Activated CD8-positive, alpha-beta T cell treated with anti-CD3 and anti-CD28 coated beads for 36 hours (primary cell): ENCODE measurements at regions not wholly inside any gene's neighbourhood (a gene's known extent, or its start where the extent isn't known, plus 50 kb on each side); places are given as distances from the start of the nearest gene placed in this dataset.

Experiments used
- ATAC-seq: fragments of 200-7000 bp; cut with Tn5 transposase; one replicate; pipeline ENCODE4 v1.10.0; 2021; ENCODE audit warnings: mild to moderate bottlenecking, moderate library complexity
- CTCF ChIA-PET: fragments of 350-600 bp; sonication (Branson Sonifier 250); formaldehyde crosslinking; loops from one replicate; lab custom pipeline; 2021; ENCODE audit warnings: antibody characterized with exemption; lab: Charles Lee
- POLR2A ChIA-PET: fragments of 350-600 bp; sonication (Branson Sonifier 250); formaldehyde crosslinking; loops from one replicate; lab custom pipeline; 2021; ENCODE audit warnings: antibody characterized with exemption; lab: Charles Lee
- DNase-seq: peaks from one replicate; pipeline ENCODE4 v3.0.0-alpha.2; 2020
- H3K27ac Mint-ChIP-seq: one replicate; pipeline ENCODE4 v1.8.0; 2021; ENCODE audit warnings: mild to moderate bottlenecking, mixed read lengths
- H3K27me3 Mint-ChIP-seq: one replicate; pipeline ENCODE4 v1.8.0; 2021; ENCODE audit warnings: mixed read lengths
- H3K36me3 Mint-ChIP-seq: one replicate; pipeline ENCODE4 v1.8.0; 2021; ENCODE audit warnings: low read depth, mixed read lengths
- H3K4me1 Mint-ChIP-seq: one replicate; pipeline ENCODE4 v1.8.0; 2021; ENCODE audit warnings: low read depth, mixed read lengths
- H3K4me3 Mint-ChIP-seq: one replicate; pipeline ENCODE4 v1.8.0; 2021; ENCODE audit warnings: mild to moderate bottlenecking, moderate library complexity, mixed read lengths
- H3K9me3 Mint-ChIP-seq: one replicate; pipeline ENCODE4 v1.8.0; 2021; ENCODE audit warnings: mixed read lengths
- intact Hi-C: fragments of 100-400 bp; cut with micrococcal nuclease; formaldehyde crosslinking; loops from one replicate; pipeline ENCODE4 v1.10.0; 2022
- TF ChIP-seq, protein P1 (sequence below): fragments of 200-600 bp; IDR thresholded peaks from one replicate; pipeline ENCODE4 v1.8.0; 2022; ENCODE audit warnings: antibody characterized with exemption, mild to moderate bottlenecking

DNA sequence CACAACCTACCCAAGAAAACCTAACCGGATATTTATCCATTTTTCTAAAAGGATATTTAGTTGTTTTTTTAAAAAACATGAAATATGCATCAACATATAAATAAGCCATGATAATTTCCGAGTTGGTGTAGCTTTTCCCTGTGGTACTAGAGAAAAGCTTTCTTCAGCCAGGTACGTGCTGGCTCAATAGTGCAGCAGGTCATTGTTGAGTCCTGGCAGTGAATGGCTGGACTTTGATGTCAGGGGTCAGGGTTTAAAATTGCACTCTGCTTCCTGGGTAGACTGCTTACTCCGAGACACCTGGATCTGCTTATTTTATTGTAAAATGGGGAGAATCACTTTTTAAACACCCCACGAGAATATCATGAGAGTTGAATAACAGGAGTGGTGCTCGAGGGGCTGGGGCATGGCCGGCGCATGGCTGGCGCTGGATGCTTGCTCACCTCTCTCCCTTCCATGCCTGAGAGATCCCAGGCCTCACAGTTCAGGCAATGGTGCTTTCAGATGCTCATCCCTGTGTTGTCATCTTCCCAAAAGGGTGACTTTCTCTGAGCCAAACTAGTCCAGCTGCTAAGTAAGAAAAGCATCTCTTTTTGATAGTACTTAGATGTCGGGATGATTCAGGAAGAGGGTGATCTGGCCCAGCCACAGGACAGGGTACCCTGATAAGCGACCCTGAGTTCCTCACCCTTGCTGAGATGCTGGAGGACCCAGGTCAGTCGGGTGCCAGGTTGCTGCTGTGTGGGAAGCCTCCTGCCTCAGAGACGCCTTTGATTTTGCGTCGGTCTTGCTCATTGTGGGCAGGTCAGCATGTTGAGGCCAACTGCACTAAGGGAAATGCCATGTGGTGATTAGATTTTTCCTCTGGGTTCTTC, 269.1 kb upstream of the FOXQ1 start:
- no peak for ATAC-seq
- ChIA-PET POLR2A (no interaction called here), CTCF (no interaction called here)
- DNase-seq = no peak
- Mint-ChIP-seq H3K36me3 (no peaks in the 10 kb centered on the region), H3K9me3 (no peaks in the 10 kb centered on the region), H3K27ac (no peak overlapping the region), H3K27me3 (peaks cover 23% of the 10 kb centered on the region), H3K4me3 (no peak overlapping the region), H3K4me1 (no peaks in the 10 kb centered on the region)
- TF ChIP-seq, protein P1, sequence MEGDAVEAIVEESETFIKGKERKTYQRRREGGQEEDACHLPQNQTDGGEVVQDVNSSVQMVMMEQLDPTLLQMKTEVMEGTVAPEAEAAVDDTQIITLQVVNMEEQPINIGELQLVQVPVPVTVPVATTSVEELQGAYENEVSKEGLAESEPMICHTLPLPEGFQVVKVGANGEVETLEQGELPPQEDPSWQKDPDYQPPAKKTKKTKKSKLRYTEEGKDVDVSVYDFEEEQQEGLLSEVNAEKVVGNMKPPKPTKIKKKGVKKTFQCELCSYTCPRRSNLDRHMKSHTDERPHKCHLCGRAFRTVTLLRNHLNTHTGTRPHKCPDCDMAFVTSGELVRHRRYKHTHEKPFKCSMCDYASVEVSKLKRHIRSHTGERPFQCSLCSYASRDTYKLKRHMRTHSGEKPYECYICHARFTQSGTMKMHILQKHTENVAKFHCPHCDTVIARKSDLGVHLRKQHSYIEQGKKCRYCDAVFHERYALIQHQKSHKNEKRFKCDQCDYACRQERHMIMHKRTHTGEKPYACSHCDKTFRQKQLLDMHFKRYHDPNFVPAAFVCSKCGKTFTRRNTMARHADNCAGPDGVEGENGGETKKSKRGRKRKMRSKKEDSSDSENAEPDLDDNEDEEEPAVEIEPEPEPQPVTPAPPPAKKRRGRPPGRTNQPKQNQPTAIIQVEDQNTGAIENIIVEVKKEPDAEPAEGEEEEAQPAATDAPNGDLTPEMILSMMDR = no peak
- intact Hi-C loops = no loop called here

DNA sequence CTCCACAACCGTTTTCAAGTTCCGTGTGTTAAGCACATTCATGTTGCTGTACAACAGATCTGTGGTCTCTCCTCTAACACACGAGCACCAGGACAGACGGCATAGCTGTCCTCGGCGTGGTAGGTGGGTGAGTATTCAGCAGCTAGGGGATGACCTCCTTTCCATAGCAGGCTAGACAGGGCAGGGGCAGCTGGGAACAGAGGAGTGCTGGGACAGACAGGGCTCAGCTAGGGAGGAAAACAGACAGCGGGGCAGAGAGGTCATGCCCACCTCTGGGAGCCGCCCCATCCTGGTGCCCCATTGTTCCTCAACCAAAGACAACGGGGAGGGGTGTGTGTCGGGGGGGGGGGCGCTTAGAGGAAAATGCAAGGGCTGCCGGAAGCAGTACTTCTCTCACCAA, 271.5 kb upstream of the FOXQ1 start:
- H3K4me1 Mint-ChIP-seq = no peaks in the 10 kb centered on the region
- H3K36me3 Mint-ChIP-seq = no peaks in the 10 kb centered on the region
- DNase-seq (no peak), ATAC-seq (no peak)
- ChIA-PET POLR2A (no interaction called here), CTCF (no interaction called here)
- intact Hi-C loops = no loop called here
- no peak overlapping the region for H3K4me3 Mint-ChIP-seq
- no peak overlapping the region for H3K27ac Mint-ChIP-seq
- TF ChIP-seq, protein P1 = no peak
- H3K9me3 Mint-ChIP-seq = no peaks in the 10 kb centered on the region
- H3K27me3 Mint-ChIP-seq = peaks cover 20% of the 10 kb centered on the region

DNA sequence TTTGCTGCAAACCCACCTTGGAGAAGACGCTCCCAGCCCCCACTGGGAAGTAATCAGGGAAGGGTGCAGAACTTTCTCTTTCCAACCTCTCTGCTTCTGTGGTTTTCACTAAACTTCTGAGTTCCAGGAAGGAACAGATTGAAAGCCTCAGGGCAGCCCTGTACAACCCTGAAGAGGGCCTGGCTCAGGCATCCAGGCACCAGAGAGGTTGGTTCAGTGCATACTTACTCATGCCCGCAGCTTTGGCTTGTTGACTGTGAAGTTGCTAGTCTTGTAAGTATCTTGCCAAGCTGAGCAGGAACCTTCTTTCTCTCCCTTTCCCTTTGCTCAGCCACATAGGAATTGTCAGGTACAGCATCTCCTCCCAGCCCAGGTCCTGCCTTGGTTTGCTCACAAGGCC, 272.2 kb upstream of the FOXQ1 start:
- H3K27ac Mint-ChIP-seq = no peak overlapping the region
- TF ChIP-seq, protein P1 = no peak

DNA sequence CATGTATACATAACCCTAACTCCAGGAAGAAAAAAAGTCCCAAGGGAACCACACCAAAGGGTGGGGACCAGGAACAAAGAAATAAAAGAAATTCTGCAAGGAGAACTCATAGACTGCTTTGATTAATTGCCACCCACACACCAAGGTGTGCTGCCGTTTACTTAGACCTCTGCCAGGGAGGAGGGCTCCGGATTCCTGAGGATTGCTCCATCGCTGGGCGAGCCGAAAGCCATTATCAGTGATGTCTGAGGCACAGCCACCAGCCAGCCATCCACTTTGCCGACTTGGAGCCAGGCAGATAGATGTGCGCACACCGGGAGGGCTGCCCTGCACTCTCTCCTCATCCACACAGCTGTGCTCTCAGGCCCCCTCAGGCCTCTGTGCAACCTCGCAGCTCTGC, 272.7 kb upstream of the FOXQ1 start:
- intact Hi-C loops = no loop called here
- no peak overlapping the region for H3K4me3 Mint-ChIP-seq
- no peak overlapping the region for H3K27ac Mint-ChIP-seq
- H3K4me1 Mint-ChIP-seq = no peaks in the 10 kb centered on the region
- TF ChIP-seq, protein P1 = no peak
- H3K9me3 Mint-ChIP-seq = no peaks in the 10 kb centered on the region
- H3K36me3 Mint-ChIP-seq = no peaks in the 10 kb centered on the region
- ATAC-seq (no peak), DNase-seq (no peak)
- CTCF ChIA-PET = no interaction called here
- peaks cover 20% of the 10 kb centered on the region for H3K27me3 Mint-ChIP-seq
- POLR2A ChIA-PET = no interaction called here

More for the DNA sequence above, 272.2 kb upstream of the FOXQ1 start:
- Mint-ChIP-seq H3K4me1 (no peaks in the 10 kb centered on the region), H3K36me3 (no peaks in the 10 kb centered on the region), H3K4me3 (no peak overlapping the region), H3K9me3 (no peaks in the 10 kb centered on the region), H3K27me3 (peaks cover 19% of the 10 kb centered on the region)
- no peak for DNase-seq
- intact Hi-C loops = no loop called here
- POLR2A ChIA-PET = no interaction called here
- CTCF ChIA-PET = no interaction called here
- ATAC-seq = no peak

DNA sequence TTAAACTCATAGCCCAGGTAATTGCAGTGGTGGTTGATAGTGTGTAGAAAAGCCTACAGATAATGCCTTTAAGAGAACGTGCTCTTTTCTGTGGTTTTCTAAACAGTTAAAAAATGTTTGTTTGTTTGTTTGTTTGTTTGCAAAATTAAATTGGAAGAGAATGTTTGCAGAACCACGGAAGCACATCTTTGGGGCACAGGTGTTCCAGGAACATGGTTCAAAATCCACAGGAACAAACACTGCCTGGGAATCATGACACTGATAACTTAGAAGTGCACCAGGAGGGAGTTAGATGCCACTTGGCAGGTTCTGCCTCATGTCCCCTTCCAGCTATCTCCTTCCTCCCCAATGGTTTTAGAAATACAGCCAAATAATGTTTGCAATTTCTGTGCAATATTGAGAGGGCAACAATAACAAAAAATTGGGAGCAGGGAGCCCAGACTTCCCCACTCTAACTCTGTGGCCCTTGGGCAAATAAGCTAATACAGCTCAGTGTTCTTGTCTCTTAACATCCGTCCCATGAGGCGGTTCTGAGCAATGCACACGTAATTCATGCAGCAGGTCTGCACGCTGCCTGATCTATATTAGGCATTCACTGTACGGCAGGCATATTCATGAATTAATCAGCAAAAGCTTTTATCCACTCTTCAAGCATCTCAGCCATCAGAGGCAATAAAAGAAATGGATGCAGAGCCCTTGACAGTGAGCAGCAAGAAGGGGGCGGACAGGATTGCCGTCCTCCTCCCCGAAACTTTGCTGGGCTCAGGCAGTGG, 274.3 kb upstream of the FOXQ1 start:
- H3K27me3 Mint-ChIP-seq = peaks cover 15% of the 10 kb centered on the region
- TF ChIP-seq, protein P1 = no peak
- no peaks in the 10 kb centered on the region for H3K36me3 Mint-ChIP-seq
- POLR2A ChIA-PET = no interaction called here
- DNase-seq (no peak), ATAC-seq (no peak)
- H3K4me3 Mint-ChIP-seq = no peak overlapping the region
- no peak overlapping the region for H3K27ac Mint-ChIP-seq
- H3K9me3 Mint-ChIP-seq = no peaks in the 10 kb centered on the region
- CTCF ChIA-PET = no interaction called here
- intact Hi-C loops = no loop called here
- H3K4me1 Mint-ChIP-seq = no peaks in the 10 kb centered on the region
